C1 segment of cervical spinal cord (tissue), 14 donors: ENCODE measurements at regions not wholly inside any gene's neighbourhood (a gene's known extent, or its start where the extent isn't known, plus 50 kb on each side); places are given as distances from the start of the nearest gene placed in this dataset.

Source experiments
- DNase-seq, 14 donors: peaks; one replicate each; lab custom pipeline; 2025; lab: John Stamatoyannopoulos, UW

- peak in 1 of 14 donors; percentile 50 for DNase-seq
Observed at GRCh38 chrX:20382518-20383297, 116.0 kb upstream of the RPS6KA3 start.

GRCh38 chrX:20382082-20382481 is 115.4 kb upstream of the RPS6KA3 start:
- DNase-seq, result no peak

GRCh38 chrX:20378233-20378920 is 111.7 kb upstream of the RPS6KA3 start:
- DNase-seq, result no peak

GRCh38 chrX:20374900-20375438 is 108.3 kb upstream of the RPS6KA3 start:
- DNase-seq, result no peak

- no peak for DNase-seq
Observed at GRCh38 chrX:20374450-20374849, 107.7 kb upstream of the RPS6KA3 start.

GRCh38 chrX:20373063-20373462 is 106.4 kb upstream of the RPS6KA3 start:
- DNase-seq, result no peak

GRCh38 chrX:20372533-20372932 is 105.8 kb upstream of the RPS6KA3 start:
- DNase-seq, result no peak

GRCh38 chrX:20369468-20369867 is 102.8 kb upstream of the RPS6KA3 start:
- no peak for DNase-seq

GRCh38 chrX:20364238-20364637 is 97.5 kb upstream of the RPS6KA3 start:
- DNase-seq, result no peak

GRCh38 chrX:20363275-20363674 is 96.6 kb upstream of the RPS6KA3 start:
- DNase-seq, result no peak

GRCh38 chrX:20362268-20363267 is 95.9 kb upstream of the RPS6KA3 start:
- no peak for DNase-seq

GRCh38 chrX:20361890-20362262 is 95.2 kb upstream of the RPS6KA3 start:
- DNase-seq, result no peak

- no peak for DNase-seq
Observed at GRCh38 chrX:20361081-20361889, 94.6 kb upstream of the RPS6KA3 start.

- DNase-seq, result no peak
Observed at GRCh38 chrX:20355187-20355586, 88.5 kb upstream of the RPS6KA3 start.

- no peak for DNase-seq
Observed at GRCh38 chrX:20354505-20354904, 87.8 kb upstream of the RPS6KA3 start.

- no peak for DNase-seq
Observed at GRCh38 chrX:20352935-20353336, 86.2 kb upstream of the RPS6KA3 start.

GRCh38 chrX:20352504-20352903 is 85.8 kb upstream of the RPS6KA3 start:
- no peak for DNase-seq

- no peak for DNase-seq
Observed at GRCh38 chrX:20350596-20350995, 83.9 kb upstream of the RPS6KA3 start.

GRCh38 chrX:20348139-20348538 is 81.4 kb upstream of the RPS6KA3 start:
- no peak for DNase-seq

- no peak for DNase-seq
Observed at GRCh38 chrX:20347481-20347880, 80.8 kb upstream of the RPS6KA3 start.

- DNase-seq, result no peak
Observed at GRCh38 chrX:20333672-20334071, 67.0 kb upstream of the RPS6KA3 start.
